ENCODE measurements at regions not wholly inside any gene's neighbourhood (a gene's known extent, or its start where the extent isn't known, plus 50 kb on each side); places are given as distances from the start of the nearest gene placed in this dataset.

- no peaks in the 10 kb centered on the region for H3K9me3 Mint-ChIP-seq
- H3K27me3 Mint-ChIP-seq, result no peaks in the 10 kb centered on the region
- H3K4me3 Mint-ChIP-seq, result no peak overlapping the region
- H3K27ac Mint-ChIP-seq, result no peak overlapping the region
- DNase-seq (no peak), ATAC-seq (no peak)
- no peaks in the 10 kb centered on the region for H3K4me1 Mint-ChIP-seq
These were observed 951.3 kb upstream of the ACVR2A start for GRCh38 chr2:146893500-146894041.

GRCh38 chr2:146890491-146890890 lies 954.3 kb upstream of the ACVR2A start:
- ATAC-seq (no peak), DNase-seq (no peak)
- H3K4me1 Mint-ChIP-seq, result no peaks in the 10 kb centered on the region

GRCh38 chr2:146879882-146880281 lies 964.9 kb upstream of the ACVR2A start:
- H3K4me1 Mint-ChIP-seq, result no peaks in the 10 kb centered on the region

More at GRCh38 chr2:146890491-146890890, 954.3 kb upstream of the ACVR2A start:
- no peaks in the 10 kb centered on the region for H3K9me3 Mint-ChIP-seq
- H3K27ac Mint-ChIP-seq, result no peak overlapping the region
- H3K4me3 Mint-ChIP-seq, result no peak overlapping the region
- H3K27me3 Mint-ChIP-seq, result no peaks in the 10 kb centered on the region

GRCh38 chr2:146874260-146874658 lies 970.6 kb upstream of the ACVR2A start:
- Mint-ChIP-seq H3K27me3 (no peaks in the 10 kb centered on the region), H3K27ac (no peak overlapping the region), H3K4me3 (no peak overlapping the region), H3K9me3 (no peaks in the 10 kb centered on the region), H3K4me1 (no peaks in the 10 kb centered on the region)
- DNase-seq (no peak), ATAC-seq (no peak)

More at GRCh38 chr2:146879882-146880281, 964.9 kb upstream of the ACVR2A start:
- no peak for ATAC-seq
- H3K4me3 Mint-ChIP-seq, result no peak overlapping the region
- H3K27ac Mint-ChIP-seq, result no peak overlapping the region
- no peak for DNase-seq
- no peaks in the 10 kb centered on the region for H3K27me3 Mint-ChIP-seq
- peaks cover 4 to 7% of the 10 kb centered on the region in 2 donors for H3K9me3 Mint-ChIP-seq

GRCh38 chr2:146873646-146874259 lies 971.1 kb upstream of the ACVR2A start:
- no peaks in the 10 kb centered on the region for H3K9me3 Mint-ChIP-seq
- no peaks in the 10 kb centered on the region for H3K4me1 Mint-ChIP-seq
- H3K27ac Mint-ChIP-seq, result no peak overlapping the region
- no peaks in the 10 kb centered on the region for H3K27me3 Mint-ChIP-seq
- no peak overlapping the region for H3K4me3 Mint-ChIP-seq
- DNase-seq (no peak), ATAC-seq (no peak)

- Mint-ChIP-seq H3K9me3 (no peaks in the 10 kb centered on the region), H3K27me3 (no peaks in the 10 kb centered on the region), H3K4me1 (no peaks in the 10 kb centered on the region), H3K27ac (no peak overlapping the region), H3K4me3 (no peak overlapping the region)
- no peak for ATAC-seq
- no peak for DNase-seq
These were observed 971.8 kb upstream of the ACVR2A start for GRCh38 chr2:146873056-146873455.

- H3K27ac Mint-ChIP-seq, result no peak overlapping the region
- DNase-seq (no peak), ATAC-seq (no peak)
- no peaks in the 10 kb centered on the region for H3K27me3 Mint-ChIP-seq
- peaks cover 0 to under 1% of the 10 kb centered on the region in 2 donors for H3K9me3 Mint-ChIP-seq
- no peaks in the 10 kb centered on the region for H3K4me1 Mint-ChIP-seq
- no peak overlapping the region for H3K4me3 Mint-ChIP-seq
These were observed 974.1 kb upstream of the ACVR2A start for GRCh38 chr2:146870691-146871090.

GRCh38 chr2:146869328-146869727 lies 975.5 kb upstream of the ACVR2A start:
- peaks cover 0 to 11% of the 10 kb centered on the region in 2 donors for H3K9me3 Mint-ChIP-seq
- no peak for DNase-seq
- ATAC-seq, result no peak
- H3K4me1 Mint-ChIP-seq, result no peaks in the 10 kb centered on the region
- no peak overlapping the region for H3K27ac Mint-ChIP-seq
- H3K4me3 Mint-ChIP-seq, result no peak overlapping the region
- no peaks in the 10 kb centered on the region for H3K27me3 Mint-ChIP-seq

- ATAC-seq (no peak), DNase-seq (no peak)
- Mint-ChIP-seq H3K9me3 (peaks cover 0 to 11% of the 10 kb centered on the region in 2 donors), H3K4me1 (no peaks in the 10 kb centered on the region), H3K4me3 (no peak overlapping the region), H3K27ac (no peak overlapping the region), H3K27me3 (no peaks in the 10 kb centered on the region)
These were observed 976.8 kb upstream of the ACVR2A start for GRCh38 chr2:146868051-146868450.

- H3K27me3 Mint-ChIP-seq, result no peaks in the 10 kb centered on the region
- H3K4me1 Mint-ChIP-seq, result no peaks in the 10 kb centered on the region
- peaks cover 0 to 11% of the 10 kb centered on the region in 2 donors for H3K9me3 Mint-ChIP-seq
- H3K27ac Mint-ChIP-seq, result no peak overlapping the region
- DNase-seq (no peak), ATAC-seq (no peak)
- H3K4me3 Mint-ChIP-seq, result no peak overlapping the region
These were observed 977.3 kb upstream of the ACVR2A start for GRCh38 chr2:146867477-146867986.

- H3K4me3 Mint-ChIP-seq, result no peak overlapping the region
- DNase-seq (no peak), ATAC-seq (no peak)
- H3K27ac Mint-ChIP-seq, result no peak overlapping the region
- no peaks in the 10 kb centered on the region for H3K27me3 Mint-ChIP-seq
- H3K4me1 Mint-ChIP-seq, result no peaks in the 10 kb centered on the region
- peaks cover 0 to 11% of the 10 kb centered on the region in 2 donors for H3K9me3 Mint-ChIP-seq
These were observed 990.9 kb upstream of the ACVR2A start for GRCh38 chr2:146853741-146854444.

- Mint-ChIP-seq H3K4me3 (no peak overlapping the region), H3K9me3 (peaks cover 0 to 7% of the 10 kb centered on the region in 2 donors), H3K27ac (no peak overlapping the region), H3K27me3 (no peaks in the 10 kb centered on the region), H3K4me1 (no peaks in the 10 kb centered on the region)
- no peak for ATAC-seq
- no peak for DNase-seq
These were observed 992.2 kb upstream of the ACVR2A start for GRCh38 chr2:146852661-146853060.

GRCh38 chr2:146850746-146851145 lies 994.1 kb upstream of the ACVR2A start:
- no peak overlapping the region for H3K27ac Mint-ChIP-seq
- peaks cover 0 to 7% of the 10 kb centered on the region in 2 donors for H3K9me3 Mint-ChIP-seq
- ATAC-seq (no peak), DNase-seq (no peak)
- no peak overlapping the region for H3K4me3 Mint-ChIP-seq
- H3K4me1 Mint-ChIP-seq, result no peaks in the 10 kb centered on the region
- H3K27me3 Mint-ChIP-seq, result no peaks in the 10 kb centered on the region

- peak overlapping the region in 1 of 2 donors; percentile 69 for H3K27ac Mint-ChIP-seq
- no peaks in the 10 kb centered on the region for H3K4me1 Mint-ChIP-seq
- no peak overlapping the region for H3K4me3 Mint-ChIP-seq
- H3K27me3 Mint-ChIP-seq, result no peaks in the 10 kb centered on the region
- no peak for DNase-seq
- ATAC-seq, result no peak
- peaks cover 3 to 7% of the 10 kb centered on the region in 2 donors for H3K9me3 Mint-ChIP-seq
These were observed 997.0 kb upstream of the ACVR2A start for GRCh38 chr2:146847846-146848245.

GRCh38 chr2:146844226-146844990 lies 1000.4 kb upstream of the ACVR2A start:
- ATAC-seq, result no peak
- H3K4me1 Mint-ChIP-seq, result no peaks in the 10 kb centered on the region
- H3K27me3 Mint-ChIP-seq, result no peaks in the 10 kb centered on the region
- no peak overlapping the region for H3K27ac Mint-ChIP-seq
- no peak overlapping the region for H3K4me3 Mint-ChIP-seq
- no peak for DNase-seq
- H3K9me3 Mint-ChIP-seq, result peaks cover 0 to 4% of the 10 kb centered on the region in 2 donors
